Uterus (tissue), 2 donors: ENCODE measurements at regions not wholly inside any gene's neighbourhood (a gene's known extent, or its start where the extent isn't known, plus 50 kb on each side); places are given as distances from the start of the nearest gene placed in this dataset.

ENCODE experiments used
- POLR2A ChIP-seq, 2 donors: fragments of 450-650 bp; IDR thresholded peaks; one replicate each; pipeline ENCODE4 v1.6.1; 2016; ENCODE audit warnings: antibody characterized with exemption in 2 of 2, mild to moderate bottlenecking in 1 of 2, moderate library complexity in 1 of 2
- TF ChIP-seq, protein P1 (sequence below), 4 experiments: fragments of 200-600 bp in 2 of 4; fragments of 450-650 bp in 2 of 4; sonication (generic) in 2 of 4; IDR thresholded peaks; one replicate each; pipeline ENCODE4 v1.5.1; 2016 to 2019; ENCODE audit warnings: antibody characterized with exemption in 4 of 4, mild to moderate bottlenecking in 2 of 4, moderate library complexity in 1 of 4

DNA sequence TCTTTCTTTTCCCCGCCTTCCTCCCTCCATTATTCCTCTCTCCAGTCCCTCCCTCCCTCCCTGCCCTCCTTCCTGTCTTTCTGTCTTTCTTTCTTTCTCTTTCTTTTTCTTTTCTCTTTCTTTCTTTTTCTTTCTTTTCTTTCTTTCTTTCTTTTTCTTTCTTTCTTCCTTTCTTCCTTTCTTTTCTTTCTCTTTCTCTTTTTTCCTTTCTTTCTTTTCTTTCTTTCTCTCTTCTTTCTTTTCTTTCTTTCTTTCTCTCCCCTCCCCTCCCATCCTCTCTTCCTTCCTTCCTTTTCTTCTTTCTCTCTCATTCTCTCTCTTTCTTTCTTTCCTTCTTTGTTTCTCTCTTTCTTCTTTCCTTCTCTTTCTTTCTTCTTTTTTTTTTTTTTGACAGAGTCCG, 402.2 kb upstream of the PLXNA2 start:
- no peak for TF ChIP-seq POLR2A (IDR thresholded peaks at IDR 0.05)
- TF ChIP-seq, protein P1, sequence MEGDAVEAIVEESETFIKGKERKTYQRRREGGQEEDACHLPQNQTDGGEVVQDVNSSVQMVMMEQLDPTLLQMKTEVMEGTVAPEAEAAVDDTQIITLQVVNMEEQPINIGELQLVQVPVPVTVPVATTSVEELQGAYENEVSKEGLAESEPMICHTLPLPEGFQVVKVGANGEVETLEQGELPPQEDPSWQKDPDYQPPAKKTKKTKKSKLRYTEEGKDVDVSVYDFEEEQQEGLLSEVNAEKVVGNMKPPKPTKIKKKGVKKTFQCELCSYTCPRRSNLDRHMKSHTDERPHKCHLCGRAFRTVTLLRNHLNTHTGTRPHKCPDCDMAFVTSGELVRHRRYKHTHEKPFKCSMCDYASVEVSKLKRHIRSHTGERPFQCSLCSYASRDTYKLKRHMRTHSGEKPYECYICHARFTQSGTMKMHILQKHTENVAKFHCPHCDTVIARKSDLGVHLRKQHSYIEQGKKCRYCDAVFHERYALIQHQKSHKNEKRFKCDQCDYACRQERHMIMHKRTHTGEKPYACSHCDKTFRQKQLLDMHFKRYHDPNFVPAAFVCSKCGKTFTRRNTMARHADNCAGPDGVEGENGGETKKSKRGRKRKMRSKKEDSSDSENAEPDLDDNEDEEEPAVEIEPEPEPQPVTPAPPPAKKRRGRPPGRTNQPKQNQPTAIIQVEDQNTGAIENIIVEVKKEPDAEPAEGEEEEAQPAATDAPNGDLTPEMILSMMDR (IDR thresholded peaks at IDR 0.05) = no peak
